GM08714 (cell line): ENCODE measurements at regions not wholly inside any gene's neighbourhood (a gene's known extent, or its start where the extent isn't known, plus 50 kb on each side); places are given as distances from the start of the nearest gene placed in this dataset.

Experiments used
- H3K4me3 ChIP-seq: fragments of 200-500 bp; sonication (Bioruptor generic); 2 replicates; pipeline ENCODE4 v1.5.1; 2014; ENCODE audit warnings: mild to moderate bottlenecking, low read length, inconsistent platforms
- ZNF274 ChIP-seq: IDR thresholded peaks from 2 replicates; pipeline ENCODE4 v1.6.1; 2012; ENCODE audit warnings: mild to moderate bottlenecking, low read depth, low read length

- TF ChIP-seq ZNF274, result no peak
- no peak overlapping the region for H3K4me3 ChIP-seq
Measured at GRCh38 chr18:56204052-56204451, 434.3 kb downstream of the TXNL1 start.

GRCh38 chr18:56202678-56203077 lies 435.7 kb downstream of the TXNL1 start:
- H3K4me3 ChIP-seq, result no peak overlapping the region
- no peak for TF ChIP-seq ZNF274

GRCh38 chr18:56200381-56200911 lies 437.9 kb downstream of the TXNL1 start:
- H3K4me3 ChIP-seq, result no peak overlapping the region
- no peak for TF ChIP-seq ZNF274

GRCh38 chr18:56199580-56200330 lies 438.6 kb downstream of the TXNL1 start:
- no peak overlapping the region for H3K4me3 ChIP-seq
- TF ChIP-seq ZNF274, result no peak

- no peak for TF ChIP-seq ZNF274
- no peak overlapping the region for H3K4me3 ChIP-seq
Measured at GRCh38 chr18:56197241-56197859, 441.0 kb downstream of the TXNL1 start.

- H3K4me3 ChIP-seq, result no peak overlapping the region
- TF ChIP-seq ZNF274, result no peak
Measured at GRCh38 chr18:56196495-56197225, 441.7 kb downstream of the TXNL1 start.

GRCh38 chr18:56191334-56191733 lies 447.1 kb downstream of the TXNL1 start:
- H3K4me3 ChIP-seq, result no peak overlapping the region
- TF ChIP-seq ZNF274, result no peak

GRCh38 chr18:56189615-56190014 lies 448.8 kb downstream of the TXNL1 start:
- no peak overlapping the region for H3K4me3 ChIP-seq
- TF ChIP-seq ZNF274, result no peak

- no peak for TF ChIP-seq ZNF274
- no peak overlapping the region for H3K4me3 ChIP-seq
Measured at GRCh38 chr18:56188529-56189275, 449.7 kb downstream of the TXNL1 start.

GRCh38 chr18:56186319-56186718 lies 452.1 kb downstream of the TXNL1 start:
- no peak overlapping the region for H3K4me3 ChIP-seq
- TF ChIP-seq ZNF274, result no peak

GRCh38 chr18:56185126-56185525 lies 453.3 kb downstream of the TXNL1 start:
- H3K4me3 ChIP-seq, result no peak overlapping the region
- TF ChIP-seq ZNF274, result no peak

- TF ChIP-seq ZNF274, result no peak
- H3K4me3 ChIP-seq, result no peak overlapping the region
Measured at GRCh38 chr18:56176751-56177150, 461.6 kb downstream of the TXNL1 start.

GRCh38 chr18:56175330-56176001 lies 462.9 kb downstream of the TXNL1 start:
- no peak overlapping the region for H3K4me3 ChIP-seq
- TF ChIP-seq ZNF274, result no peak
